Kidney tubule cell (primary cell): ENCODE measurements at regions not wholly inside any gene's neighbourhood (a gene's known extent, or its start where the extent isn't known, plus 50 kb on each side); places are given as distances from the start of the nearest gene placed in this dataset.

ENCODE experiments used
- DNase-seq: peaks from one replicate; pipeline ENCODE4 v3.0.0-alpha.2; 2018; ENCODE audit warnings: low spot score

DNA sequence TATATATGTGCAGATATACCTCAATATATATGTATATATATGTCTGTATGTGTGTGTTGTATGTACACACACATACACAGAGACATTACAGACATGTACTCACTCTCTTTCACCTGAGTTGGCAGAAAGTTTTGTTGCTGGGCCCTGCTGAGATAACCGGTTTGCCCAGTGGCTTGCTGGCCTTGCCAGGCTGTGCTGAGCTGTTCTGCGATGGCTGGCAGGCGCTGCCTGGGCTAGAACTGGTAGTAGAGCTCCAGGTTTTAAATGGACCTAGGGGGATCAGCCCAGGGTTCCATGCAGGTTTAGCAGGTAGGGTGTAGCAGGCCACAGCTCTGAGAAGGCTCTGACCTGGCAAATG is 394.3 kb downstream of the GADD45G start:
- peak; percentile 31 for DNase-seq

DNA sequence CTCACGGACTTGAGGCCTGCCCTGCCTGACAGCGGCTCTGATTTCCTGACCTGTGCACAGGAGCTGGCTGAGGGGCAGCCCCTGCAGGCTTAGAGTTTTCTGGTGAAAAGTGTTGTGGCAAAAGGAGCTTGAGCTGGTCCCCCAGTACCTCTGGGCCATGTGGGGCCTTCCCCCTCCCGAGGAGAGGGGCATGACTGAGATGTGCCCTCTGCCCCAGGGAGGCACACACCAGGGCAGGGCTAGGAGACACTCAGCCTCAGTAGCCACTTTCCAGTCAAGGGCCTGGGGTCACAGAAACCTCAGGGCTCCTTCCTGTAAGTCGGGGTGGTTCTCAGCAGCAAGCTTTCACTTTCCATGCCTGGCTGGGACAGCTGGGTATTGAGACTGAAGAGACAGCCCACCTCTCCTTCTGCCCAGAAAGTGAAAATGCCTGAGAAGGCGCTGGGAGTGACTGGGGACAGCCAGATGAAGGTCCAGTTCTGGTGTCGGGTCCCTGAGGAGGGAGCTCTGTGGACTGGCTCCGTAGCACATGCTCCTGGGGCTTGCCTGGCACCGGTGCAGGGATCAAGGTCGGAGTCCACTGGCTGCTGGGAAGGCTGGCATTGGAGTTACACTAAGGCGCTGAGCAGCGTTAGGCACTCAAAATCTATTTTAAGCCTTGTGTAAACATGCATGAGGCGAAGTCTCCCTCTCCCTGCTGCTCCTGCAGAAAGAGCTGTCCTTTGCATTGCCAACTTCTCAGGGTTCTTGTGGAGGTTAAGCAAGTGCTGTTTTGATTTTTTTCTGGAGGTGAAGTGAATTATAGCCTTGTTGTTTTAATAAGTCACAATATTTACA is 394.9 kb downstream of the GADD45G start:
- peak; percentile 40 for DNase-seq

DNA sequence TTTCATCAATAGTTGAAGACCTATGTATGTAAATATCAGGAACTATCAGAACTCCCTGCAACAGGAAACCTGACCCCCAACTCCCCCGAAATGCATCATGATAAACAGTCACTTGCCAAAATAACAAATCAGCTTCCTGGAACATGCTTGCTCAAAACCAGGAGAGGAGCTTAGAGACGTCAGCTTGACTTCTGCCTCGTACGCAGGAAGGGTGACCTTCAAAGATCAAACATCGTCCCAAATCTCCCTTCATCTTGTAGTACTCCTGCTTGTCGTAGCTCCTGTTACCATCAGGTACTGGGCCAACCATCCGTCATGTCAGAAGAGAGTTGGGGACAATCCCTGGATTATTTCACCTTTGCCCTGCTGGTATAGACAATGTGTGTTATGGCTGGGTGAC is 396.1 kb downstream of the GADD45G start:
- DNase-seq, result no peak

DNA sequence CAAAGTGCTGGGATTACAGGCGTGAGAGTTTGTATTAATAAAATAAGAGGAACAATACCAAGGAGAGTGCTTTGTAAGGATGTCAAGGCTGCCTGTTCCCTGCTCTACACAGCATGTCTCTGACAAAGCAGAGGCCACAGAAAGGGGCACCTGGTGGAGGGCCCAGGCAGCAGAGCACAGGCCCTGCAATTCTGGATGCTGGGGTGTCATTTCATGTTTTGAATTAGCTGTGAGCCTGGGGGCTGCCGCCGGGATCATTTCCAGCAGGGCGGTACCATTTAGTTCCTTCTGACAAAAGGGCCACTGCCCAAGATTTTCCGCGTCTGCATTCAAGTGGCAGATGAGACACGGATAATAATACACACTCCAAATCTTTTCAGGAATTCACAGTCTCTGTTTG is 396.9 kb downstream of the GADD45G start:
- DNase-seq, result no peak

DNA sequence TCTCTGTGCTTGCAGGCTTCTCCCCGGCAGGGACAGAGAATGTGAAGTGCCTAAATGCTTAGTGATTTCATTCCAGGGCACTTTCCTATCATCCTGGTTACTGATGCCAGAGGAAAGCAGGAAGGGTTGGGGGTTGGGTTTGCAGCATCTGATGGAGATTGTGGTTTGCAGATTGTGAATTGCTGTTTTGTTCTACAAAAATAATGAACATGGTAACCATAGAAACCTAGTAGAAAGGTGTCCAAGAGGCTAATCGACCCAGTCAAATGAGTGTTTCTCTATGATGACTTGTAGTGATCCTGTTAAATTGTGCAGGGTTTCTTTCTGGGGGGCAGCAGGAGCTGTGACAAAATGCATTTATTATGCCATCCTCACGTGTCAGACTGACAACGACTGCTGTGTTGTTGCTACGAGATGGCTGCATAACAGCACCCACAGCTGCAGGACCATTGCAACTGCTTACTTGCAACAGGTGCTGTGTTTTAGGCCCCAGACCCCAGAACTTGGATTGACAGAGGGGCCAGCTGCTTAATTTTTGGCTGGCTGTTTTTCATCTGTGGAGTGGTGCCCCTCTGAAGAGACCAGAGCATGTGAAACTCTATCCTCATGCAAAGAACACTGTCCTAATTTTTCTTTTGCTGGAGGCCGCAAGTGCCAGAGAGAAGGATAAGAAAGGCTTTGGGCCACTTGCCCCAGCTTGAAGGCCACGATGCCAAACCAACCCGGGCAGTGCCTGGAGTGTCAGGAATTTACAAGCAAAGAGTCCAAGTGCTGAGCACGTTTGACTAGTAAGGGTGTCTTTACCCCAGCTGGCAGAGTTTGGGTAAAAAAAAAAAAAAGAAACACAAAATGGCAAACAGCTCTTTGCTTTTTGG is 397.8 kb downstream of the GADD45G start:
- no peak for DNase-seq

DNA sequence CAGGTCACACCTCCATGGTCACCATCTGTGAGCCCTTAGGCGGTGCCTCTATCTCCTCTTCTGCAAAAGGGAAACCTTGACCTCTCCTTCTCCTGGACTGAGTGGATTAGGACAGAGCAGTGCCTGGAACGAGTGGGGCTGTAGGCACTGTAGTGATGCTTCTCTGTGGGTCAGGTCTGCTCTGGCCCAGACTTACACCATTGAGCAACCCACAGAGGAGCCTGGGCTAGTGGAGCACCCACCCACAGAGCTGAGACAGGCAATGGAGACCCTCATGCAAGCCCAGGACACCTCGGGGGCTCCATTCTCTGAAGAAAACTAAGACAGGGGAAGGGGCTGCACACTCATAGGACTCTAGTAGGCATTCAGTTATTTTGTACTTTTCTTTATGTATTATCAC is 400.6 kb downstream of the GADD45G start:
- DNase-seq, result no peak

DNA sequence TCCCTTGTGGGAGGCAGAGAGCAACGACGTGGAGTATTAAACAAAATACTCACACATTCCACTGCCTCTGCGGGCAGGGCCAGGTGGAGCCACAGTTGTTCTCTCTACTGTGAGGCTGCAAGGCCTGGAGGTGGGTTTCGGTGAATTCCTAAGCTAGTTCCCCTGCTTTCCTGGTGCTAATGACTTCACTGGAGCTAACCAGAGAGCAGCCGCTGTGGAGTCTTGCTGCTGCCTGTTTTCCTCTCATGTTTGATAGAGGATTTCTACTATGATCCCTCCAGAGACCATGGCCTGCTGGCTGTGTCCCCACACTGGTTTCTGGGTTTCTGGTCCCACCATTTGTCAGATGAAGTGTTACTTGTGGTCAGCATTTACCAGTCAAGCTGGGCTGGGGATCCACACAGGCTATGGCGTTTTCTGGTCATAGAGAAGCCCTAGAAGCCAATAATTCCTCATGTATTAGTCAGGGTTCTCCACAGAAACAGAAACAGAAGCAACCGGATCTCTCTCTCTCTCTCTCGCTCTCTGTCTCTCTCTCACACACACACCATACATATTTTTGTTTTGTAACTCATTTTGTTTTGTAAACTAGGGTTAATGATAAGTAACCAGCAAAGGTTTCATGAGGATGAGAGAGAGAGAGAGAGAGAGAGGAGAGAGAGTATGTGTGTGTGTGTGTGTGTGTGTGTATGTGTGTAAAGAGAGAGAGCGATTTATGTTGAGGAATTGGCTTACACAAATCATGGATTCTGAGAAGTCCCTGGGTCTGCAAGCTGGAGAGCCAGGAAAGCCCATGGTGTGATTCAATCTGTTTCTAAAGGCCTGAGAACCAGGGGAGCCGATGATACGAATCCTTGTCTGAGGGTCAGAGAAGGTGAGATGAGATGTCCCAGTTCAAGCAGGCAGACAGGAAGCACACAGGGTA is 403.0 kb downstream of the GADD45G start:
- peak; percentile 88 for DNase-seq

DNA sequence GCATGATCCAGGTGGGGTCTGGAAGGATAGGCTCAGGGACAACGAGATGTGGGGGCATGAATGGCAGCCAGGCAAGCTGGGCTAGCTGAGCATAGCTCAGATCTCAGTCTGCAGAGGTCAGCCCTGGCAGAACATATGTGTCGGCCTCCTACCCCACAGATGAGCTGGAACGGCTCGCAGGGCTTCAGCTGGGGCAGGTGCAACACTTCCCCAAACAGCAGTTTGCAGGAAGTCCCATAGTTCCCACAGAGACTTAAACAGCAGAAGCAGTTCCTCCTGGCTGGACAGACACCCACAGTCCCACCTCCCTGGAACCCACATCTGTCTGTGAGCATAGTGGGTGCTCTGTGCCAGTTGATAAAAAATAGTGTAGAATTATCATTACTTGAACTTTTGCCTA is 404.6 kb downstream of the GADD45G start:
- DNase-seq, result no peak

DNA sequence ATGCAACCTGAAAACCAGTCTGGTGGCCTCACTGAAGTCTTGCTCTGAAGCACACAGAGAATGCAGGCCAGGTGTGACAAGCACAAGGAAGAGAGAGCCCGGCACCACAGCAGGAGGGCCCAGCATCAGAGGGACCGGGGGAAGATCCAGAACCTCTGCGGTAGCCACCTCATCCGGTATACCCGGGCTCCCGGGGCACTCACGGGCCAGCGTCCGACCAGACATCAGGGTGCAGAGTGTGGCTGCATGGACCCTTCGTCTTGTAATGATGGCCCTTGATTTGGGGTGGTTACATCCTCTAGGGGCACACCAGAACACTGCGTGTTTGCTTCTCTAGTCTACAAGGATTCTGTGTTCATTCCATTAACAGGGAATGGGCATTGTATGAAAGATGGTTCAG is 406.0 kb downstream of the GADD45G start:
- DNase-seq, result no peak

DNA sequence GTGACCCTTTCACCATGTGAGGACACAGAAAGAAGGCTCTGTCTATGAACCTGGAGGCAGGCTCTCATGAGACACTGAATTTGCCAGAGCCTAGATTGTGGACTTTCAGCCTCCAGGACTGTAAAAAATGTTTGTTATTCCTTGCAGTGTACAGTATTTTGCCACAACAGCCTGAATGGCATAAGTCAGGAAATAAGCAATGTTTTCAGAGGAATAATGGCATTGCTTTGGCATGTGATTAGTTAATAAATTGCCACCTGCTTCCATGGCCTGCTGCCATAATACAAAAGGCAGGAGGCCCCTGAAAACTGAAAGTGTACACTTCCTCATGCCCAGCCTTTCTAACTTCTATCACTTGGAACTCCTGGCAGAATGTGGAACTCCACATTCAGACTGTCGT is 408.1 kb downstream of the GADD45G start:
- DNase-seq, result peak; percentile 72

DNA sequence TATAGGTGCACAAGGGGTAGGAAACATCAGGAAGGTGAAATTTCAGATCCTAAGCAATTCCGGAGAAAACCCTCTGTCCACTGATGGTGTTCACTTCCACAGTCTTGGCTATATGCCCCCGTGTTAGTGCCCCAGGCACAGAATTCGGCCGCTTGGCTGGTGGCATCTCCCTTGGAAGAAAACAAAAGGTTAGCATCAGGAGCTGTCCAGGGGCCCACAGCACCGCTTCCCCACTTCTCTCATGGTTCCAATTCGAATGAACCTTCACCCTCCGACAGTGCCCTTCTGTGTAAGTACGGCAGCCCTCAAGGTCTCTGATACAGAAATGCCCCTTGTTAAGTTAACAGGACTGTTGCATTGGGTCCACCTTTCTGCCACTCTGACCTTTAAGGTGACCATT is 409.0 kb downstream of the GADD45G start:
- no peak for DNase-seq

DNA sequence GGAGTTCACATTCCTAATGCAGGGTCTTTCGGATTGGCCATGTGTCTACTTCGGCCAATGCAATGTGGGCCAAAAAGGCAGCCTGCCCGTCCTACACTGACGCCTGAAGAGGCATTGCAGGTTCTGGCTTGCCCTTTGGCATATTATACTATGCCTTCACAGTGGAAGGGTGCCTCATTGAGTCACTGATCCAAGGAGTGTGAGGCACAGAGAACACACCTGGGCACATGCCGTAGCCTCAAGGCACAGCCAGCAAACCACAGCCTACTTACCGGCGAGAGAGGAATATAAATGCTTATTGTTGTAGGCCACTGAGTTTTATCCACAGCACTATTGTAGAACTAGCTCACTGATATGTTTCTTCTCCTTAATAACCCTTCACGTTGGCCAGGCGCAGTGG is 409.6 kb downstream of the GADD45G start:
- peak; percentile 25 for DNase-seq

DNA sequence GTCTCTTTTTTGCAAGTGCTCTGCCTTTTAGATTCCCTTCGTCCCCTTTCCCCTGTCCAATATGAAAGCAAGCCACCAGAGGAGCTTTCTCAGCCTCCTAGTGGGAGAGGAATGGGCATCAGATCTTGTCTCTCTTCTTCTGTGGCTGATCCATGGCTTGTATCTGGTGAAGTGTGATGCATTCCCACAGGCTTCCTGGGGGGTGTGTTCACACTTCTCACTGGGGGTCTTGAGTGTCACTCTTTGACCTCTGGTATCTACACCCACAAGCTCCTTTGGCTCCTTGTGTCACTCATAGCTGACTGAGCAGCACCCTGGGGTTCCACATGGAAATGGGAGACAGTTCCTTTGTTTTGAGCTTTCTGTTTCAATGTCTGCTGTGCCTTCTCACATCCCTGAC is 411.5 kb downstream of the GADD45G start:
- DNase-seq, result no peak

DNA sequence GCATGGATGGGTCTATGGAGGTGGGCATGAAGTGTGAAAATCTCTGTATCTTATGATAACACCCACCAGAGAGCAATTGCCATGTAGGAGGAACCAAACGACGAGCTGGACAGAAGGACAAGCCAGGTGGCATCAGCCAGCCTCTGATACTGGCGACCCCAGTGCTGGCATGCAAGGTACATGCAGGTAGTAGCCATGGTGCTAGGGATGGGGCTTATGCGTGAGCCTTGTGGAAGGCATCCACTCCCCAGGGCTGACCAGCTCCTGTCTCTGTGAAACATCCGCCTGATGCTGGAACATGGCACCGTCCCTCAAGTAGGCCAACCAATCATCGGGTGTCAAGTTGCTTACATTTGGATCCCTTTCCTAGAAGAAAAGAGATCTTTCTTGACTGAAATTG is 412.9 kb downstream of the GADD45G start:
- no peak for DNase-seq

DNA sequence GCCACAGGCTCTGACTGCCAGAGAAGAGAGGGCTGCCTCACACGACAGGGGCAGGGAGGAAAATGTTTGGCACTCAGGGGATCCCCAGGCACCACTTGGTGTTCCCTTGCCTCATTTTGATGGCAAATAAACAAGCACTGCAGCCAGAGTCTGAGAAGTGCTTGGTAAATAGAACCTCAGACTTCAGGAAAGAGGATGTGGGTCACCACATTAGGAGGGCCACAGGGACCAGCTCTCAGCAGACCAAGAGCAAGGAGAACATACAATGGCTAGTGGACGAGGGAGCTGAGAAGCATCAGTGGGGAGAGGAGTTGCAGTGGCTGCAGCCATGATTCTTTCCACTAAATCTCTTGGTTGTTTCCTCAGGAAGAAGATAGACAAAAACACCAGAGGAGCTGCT is 413.9 kb downstream of the GADD45G start:
- DNase-seq, result no peak

DNA sequence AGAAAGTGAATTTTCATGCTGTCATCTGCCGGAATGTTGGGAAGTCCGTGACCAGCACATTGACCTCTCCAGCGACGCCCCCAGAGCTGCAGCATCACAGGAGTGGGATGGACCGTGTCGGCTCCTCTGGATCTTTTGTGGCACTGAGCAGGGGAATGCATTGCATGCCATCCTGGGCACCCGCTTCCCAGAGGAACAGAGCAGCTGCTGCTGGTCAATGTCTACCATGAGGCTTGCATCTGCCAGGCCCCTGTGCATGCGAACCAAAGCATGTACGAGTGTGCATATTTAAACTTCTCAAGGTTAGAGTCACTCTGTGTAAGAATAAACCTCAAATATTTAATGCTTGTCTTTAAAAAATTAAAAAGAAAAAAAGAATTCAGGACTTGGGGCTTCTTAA is 414.8 kb downstream of the GADD45G start:
- DNase-seq, result no peak

DNA sequence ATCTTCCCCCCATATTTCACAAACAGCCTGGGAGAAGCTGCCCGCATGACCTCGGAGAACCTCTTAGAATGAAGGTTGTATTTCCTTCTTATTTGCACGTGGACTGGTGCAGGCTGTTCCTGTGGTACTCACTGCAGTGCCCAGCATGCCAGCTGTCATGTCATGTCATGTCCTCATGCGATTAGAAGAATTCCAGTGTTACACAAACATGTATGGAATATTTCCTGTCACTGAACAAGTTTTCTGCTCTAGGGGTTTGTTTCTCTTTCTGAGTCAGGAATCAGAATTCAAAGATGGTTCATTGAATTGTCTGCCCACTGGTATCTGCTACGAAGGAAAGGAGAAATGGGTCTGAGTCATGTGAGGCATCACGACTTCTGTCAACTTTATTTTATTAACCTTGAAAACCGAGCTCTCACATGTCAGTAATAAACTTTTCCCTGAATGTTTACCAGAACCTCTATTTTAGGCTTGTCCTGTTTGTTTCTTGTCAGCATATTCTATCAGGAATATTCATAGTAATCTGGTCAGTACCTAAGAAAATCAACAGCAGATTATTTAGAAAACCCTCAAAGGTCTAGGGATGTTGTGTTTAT is 415.6 kb downstream of the GADD45G start:
- peak; percentile 43 for DNase-seq

DNA sequence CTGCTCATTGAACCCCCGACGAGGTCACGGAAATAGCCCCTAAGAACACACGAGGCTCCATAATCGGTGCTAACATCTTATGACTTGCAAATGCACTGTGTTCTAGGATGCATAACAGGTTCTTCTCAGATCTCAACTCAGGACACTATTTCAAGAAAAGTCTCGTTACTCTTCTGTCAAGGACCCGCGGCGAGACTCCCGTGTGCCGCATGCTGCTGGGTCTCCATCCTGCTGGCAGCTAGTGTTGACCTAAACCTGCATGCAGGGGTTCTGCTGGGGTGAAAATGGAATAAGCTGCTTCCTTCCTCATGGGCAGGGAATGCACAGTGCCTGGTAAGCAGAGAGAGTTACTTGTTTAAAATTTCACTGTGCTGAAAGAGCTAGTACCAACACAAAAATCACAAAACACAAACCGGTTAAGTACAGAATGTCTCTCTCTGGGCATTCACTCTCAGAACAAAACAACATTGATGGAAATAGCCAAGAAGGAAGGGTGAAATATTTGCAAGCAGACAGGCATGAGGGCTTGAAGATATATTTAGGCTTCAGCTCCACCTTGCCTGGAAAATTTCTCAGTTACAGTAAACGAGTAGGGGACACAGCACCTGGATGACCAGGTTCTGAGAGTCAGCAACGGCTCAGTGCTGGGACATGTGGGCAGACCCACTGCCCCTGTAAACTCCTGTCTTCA is 416.5 kb downstream of the GADD45G start:
- no peak for DNase-seq

DNA sequence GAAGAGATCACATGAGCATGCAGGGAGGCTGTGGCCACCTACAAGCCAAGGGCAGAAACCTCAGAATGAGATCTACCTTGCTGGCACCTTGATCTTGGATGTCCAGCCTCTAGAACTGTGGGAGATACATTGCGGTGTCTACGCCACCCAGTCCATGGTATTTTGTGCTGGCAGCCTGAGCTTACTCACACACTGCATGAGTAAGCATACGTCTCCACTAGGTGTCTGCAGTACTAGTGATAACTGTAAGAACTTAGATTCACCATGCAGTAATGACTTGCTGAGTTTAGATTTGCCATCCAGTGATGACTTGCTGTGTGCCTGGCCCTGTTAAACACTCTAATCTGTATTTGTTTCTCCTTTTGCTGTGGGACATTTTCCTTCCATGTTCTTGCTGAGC is 417.7 kb downstream of the GADD45G start:
- DNase-seq, result peak; percentile 74

DNA sequence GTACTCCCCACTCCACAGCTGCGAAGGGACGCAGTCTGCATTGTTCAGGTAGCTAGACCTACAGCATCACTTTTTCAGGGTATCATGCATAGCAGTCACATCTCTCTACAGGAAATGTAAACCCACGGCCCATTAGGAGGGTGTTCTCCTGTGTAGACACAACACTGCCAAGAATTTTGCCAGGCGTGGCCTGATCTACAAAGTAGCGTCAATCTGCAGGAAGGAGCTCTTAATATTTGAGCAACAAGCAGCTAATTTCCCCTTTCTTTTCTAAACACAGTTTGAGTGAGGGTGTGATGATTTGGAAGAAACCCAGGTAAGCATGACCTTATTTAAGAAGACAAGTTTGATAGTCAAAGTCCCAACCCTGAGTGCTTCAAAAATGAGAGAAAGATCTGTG is 419.0 kb downstream of the GADD45G start:
- no peak for DNase-seq

DNA sequence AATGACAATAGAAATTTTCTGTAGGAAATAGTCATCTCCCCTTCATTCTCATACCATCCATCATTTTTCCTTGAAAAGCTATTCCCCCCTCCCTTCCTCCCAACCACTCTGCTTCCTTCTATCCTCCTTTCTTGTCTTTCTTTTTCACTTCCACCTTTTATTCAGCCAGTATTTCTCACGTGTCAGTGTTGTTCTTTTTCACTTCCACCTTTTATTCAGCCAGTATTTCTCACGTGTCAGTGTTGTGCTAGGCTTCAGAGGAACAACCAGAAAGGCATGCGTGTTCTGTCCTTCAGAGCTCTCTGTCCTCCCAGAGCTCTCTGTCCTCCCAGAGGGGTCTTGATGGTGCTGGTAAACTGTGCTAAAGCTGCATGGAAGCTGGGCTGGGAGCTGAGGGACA is 419.6 kb downstream of the GADD45G start:
- no peak for DNase-seq
